ENCODE measurements at regions not wholly inside any gene's neighbourhood (a gene's known extent, or its start where the extent isn't known, plus 50 kb on each side); places are given as distances from the start of the nearest gene placed in this dataset.

GRCh38 chr9:38298904-38299303, 93.6 kb upstream of the ALDH1B1 start:
- Histone ChIP-seq H3K9me3 (ENCODE audit: control insufficient read depth in 1 of 2, insufficient read depth in 1 of 2, low read length in 2 of 2) (no peaks in the 10 kb centered on the region), H3K27me3 (ENCODE audit: control insufficient read depth in 1 of 2, insufficient read depth in 2 of 2, low read length in 2 of 2) (no peaks in the 10 kb centered on the region), H3K4me3 (ENCODE audit: low read length) (no peak overlapping the region), H3K27ac (ENCODE audit: low read depth in 1 of 2, low read length in 2 of 2) (no peak overlapping the region), H3K4me1 (ENCODE audit: insufficient read depth, low read length) (no peaks in the 10 kb centered on the region), H3K36me3 (ENCODE audit: insufficient read depth, low read length) (no peaks in the 10 kb centered on the region)
- DNase-seq: no peak
- no peaks in the 10 kb centered on the region for H3K4me1 Mint-ChIP-seq (ENCODE audit: low read depth)
- no peak for ATAC-seq (ENCODE audit: poor library complexity)
- intact Hi-C loops (cut with DNase I, micrococcal nuclease): no loop called here
- TF ChIP-seq, protein P1, sequence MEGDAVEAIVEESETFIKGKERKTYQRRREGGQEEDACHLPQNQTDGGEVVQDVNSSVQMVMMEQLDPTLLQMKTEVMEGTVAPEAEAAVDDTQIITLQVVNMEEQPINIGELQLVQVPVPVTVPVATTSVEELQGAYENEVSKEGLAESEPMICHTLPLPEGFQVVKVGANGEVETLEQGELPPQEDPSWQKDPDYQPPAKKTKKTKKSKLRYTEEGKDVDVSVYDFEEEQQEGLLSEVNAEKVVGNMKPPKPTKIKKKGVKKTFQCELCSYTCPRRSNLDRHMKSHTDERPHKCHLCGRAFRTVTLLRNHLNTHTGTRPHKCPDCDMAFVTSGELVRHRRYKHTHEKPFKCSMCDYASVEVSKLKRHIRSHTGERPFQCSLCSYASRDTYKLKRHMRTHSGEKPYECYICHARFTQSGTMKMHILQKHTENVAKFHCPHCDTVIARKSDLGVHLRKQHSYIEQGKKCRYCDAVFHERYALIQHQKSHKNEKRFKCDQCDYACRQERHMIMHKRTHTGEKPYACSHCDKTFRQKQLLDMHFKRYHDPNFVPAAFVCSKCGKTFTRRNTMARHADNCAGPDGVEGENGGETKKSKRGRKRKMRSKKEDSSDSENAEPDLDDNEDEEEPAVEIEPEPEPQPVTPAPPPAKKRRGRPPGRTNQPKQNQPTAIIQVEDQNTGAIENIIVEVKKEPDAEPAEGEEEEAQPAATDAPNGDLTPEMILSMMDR (IDR thresholded peaks at IDR 0.05): no peak
- CTCF ChIA-PET: no interaction called here
- H3K27me3 Mint-ChIP-seq: no peaks in the 10 kb centered on the region
- no peak overlapping the region for H3K27ac Mint-ChIP-seq
- H3K36me3 Mint-ChIP-seq (ENCODE audit: low read depth): no peaks in the 10 kb centered on the region
- no peak overlapping the region for H3K4me3 Mint-ChIP-seq
- no peaks in the 10 kb centered on the region for H3K9me3 Mint-ChIP-seq
- POLR2A ChIA-PET: no interaction called here

DNA sequence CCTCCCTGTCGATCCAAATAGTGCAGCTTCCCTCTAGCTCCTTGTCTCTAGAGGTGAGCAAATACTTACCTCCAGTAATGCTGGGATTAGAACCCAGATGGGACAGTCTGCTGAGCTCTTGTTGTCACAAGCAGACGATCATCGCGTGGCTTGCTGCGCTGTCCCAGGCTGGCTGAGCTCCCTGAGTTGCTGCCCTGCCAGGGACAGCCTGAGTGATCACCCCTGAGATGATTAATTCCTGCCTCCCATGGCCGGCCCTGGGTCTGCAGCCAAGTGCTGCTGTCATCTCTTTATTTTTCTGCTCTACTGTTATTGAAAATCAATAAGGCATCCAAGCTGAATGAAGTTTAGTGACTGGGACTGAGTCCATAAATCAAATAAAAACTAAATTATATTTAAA, 94.0 kb upstream of the ALDH1B1 start:
- Mint-ChIP-seq H3K4me3 (no peak overlapping the region), H3K27me3 (no peaks in the 10 kb centered on the region), H3K9me3 (no peaks in the 10 kb centered on the region), H3K27ac (no peak overlapping the region), H3K4me1 (ENCODE audit: low read depth) (no peaks in the 10 kb centered on the region), H3K36me3 (ENCODE audit: low read depth) (no peaks in the 10 kb centered on the region)
- ChIA-PET CTCF (interaction anchor here (0.5 kb wide), 1 partner anchor 143 kb away, joined by 3 read pairs; no protein-coding TSS in a partner anchor), POLR2A (no interaction called here)
- DNase-seq (no peak), ATAC-seq (ENCODE audit: poor library complexity) (no peak)
- H3K9me3 ChIP-seq (ENCODE audit: control insufficient read depth in 1 of 2, insufficient read depth in 1 of 2, low read length in 2 of 2): no peaks in the 10 kb centered on the region
- no peaks in the 10 kb centered on the region for H3K36me3 ChIP-seq (ENCODE audit: insufficient read depth, low read length)
- H3K4me1 ChIP-seq (ENCODE audit: insufficient read depth, low read length): no peaks in the 10 kb centered on the region
- no peak overlapping the region for H3K27ac ChIP-seq (ENCODE audit: low read depth in 1 of 2, low read length in 2 of 2)
- intact Hi-C loops (cut with DNase I, micrococcal nuclease): no loop called here
- TF ChIP-seq, protein P1 (IDR thresholded peaks at IDR 0.05): no peak
- H3K27me3 ChIP-seq (ENCODE audit: control insufficient read depth in 1 of 2, insufficient read depth in 2 of 2, low read length in 2 of 2): no peaks in the 10 kb centered on the region
- no peak overlapping the region for H3K4me3 ChIP-seq (ENCODE audit: low read length)

DNA sequence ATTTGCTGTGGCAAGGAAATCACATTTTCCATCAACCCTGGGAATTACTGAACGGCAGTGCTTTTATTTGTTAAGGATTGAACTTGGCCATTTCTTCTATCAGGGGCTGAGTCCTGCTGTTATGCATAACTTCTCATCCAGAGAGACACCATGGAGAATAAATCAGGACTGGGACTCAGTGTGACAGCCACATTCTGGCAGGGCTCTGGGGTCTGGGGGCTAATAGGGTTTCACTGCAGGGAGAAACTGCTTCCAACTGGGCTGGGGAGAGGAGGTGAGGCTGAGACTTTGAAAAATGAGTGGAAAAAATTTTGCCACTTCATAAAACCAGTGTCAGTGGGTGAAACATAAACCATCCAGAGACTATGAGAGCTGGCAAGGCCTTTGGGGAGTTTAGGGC, 95.7 kb upstream of the ALDH1B1 start:
- Mint-ChIP-seq H3K36me3 (ENCODE audit: low read depth) (no peaks in the 10 kb centered on the region), H3K4me3 (no peak overlapping the region), H3K4me1 (ENCODE audit: low read depth) (no peaks in the 10 kb centered on the region), H3K27me3 (no peaks in the 10 kb centered on the region), H3K27ac (no peak overlapping the region), H3K9me3 (no peaks in the 10 kb centered on the region)
- no peak for ATAC-seq (ENCODE audit: poor library complexity)
- intact Hi-C loops (cut with DNase I, micrococcal nuclease): no loop called here
- Histone ChIP-seq H3K27ac (ENCODE audit: low read depth in 1 of 2, low read length in 2 of 2) (no peak overlapping the region), H3K9me3 (ENCODE audit: control insufficient read depth in 1 of 2, insufficient read depth in 1 of 2, low read length in 2 of 2) (no peaks in the 10 kb centered on the region), H3K27me3 (ENCODE audit: control insufficient read depth in 1 of 2, insufficient read depth in 2 of 2, low read length in 2 of 2) (no peaks in the 10 kb centered on the region), H3K36me3 (ENCODE audit: insufficient read depth, low read length) (no peaks in the 10 kb centered on the region), H3K4me3 (ENCODE audit: low read length) (no peak overlapping the region), H3K4me1 (ENCODE audit: insufficient read depth, low read length) (no peaks in the 10 kb centered on the region)
- no peak for DNase-seq
- ChIA-PET CTCF (no interaction called here), POLR2A (no interaction called here)
- TF ChIP-seq, protein P1 (IDR thresholded peaks at IDR 0.05): no peak
